ENCODE measurements at regions not wholly inside any gene's neighbourhood (a gene's known extent, or its start where the extent isn't known, plus 50 kb on each side); places are given as distances from the start of the nearest gene placed in this dataset.
"Not testable (repeated sequence)": the region's sequence is repeated elsewhere in the genome, so short reads cannot be mapped to it uniquely, and the experiment has no call there.

DNA sequence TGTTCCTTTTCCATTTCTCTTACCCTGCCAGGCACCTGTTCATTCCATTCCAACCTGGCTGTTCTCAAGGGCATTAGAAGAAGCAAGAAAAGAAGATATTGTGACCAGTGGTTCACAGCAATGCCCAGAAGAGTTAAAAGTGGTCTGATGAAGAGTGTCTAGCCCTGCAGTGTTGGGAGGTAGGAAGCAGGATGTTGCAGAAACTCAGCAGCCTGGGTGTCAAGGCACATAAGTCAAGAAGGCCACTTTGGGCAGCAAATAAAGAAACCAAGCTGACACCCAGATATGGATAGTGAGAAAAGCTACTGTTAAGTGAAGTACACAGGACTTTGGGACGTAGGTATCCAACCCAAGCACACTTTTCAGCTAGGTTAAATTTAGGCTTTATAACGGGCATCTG, 199.9 kb upstream of the SATB1 start:
- DNase-seq (ENCODE audit: low spot score) = no peak

DNA sequence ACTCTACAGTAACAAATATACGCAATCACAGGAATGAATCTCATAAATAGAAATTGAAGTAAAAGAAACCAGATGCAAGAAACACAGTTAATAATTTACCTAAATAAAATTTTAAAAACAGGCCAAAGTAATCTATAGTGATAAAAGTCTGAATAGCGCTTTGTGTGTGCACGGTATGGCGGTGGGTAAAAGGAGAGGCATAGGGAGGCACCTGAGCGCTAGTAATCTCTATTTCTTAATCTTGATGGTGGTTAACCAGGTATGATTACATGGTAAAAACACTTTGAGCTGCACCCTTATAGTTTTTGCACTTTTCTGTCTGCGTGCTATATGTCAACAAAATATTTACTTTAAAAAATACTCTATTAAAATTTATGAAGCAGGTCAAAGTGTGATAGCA, 198.1 kb upstream of the SATB1 start:
- DNase-seq (ENCODE audit: low spot score) = no peak

DNA sequence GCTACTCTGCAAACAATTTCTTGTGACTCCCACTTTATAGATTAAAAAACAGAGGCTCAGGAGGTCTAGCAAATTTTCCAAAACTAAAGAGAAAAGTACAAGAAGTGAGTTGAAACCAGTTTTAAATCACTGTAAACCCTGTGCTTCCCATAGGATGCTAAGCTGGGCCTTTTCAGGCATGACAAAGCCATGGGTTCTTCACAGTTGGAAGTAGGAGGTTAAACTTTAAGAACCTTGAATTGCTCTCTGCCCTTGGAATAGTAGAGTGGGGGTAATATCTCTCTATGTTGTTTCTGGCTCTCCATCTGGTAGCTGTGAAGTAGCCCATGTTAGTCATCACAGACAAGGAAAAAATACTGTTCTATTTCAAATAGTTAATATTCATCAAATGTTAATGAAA, 193.6 kb upstream of the SATB1 start:
- no peak for DNase-seq (ENCODE audit: low spot score)

DNA sequence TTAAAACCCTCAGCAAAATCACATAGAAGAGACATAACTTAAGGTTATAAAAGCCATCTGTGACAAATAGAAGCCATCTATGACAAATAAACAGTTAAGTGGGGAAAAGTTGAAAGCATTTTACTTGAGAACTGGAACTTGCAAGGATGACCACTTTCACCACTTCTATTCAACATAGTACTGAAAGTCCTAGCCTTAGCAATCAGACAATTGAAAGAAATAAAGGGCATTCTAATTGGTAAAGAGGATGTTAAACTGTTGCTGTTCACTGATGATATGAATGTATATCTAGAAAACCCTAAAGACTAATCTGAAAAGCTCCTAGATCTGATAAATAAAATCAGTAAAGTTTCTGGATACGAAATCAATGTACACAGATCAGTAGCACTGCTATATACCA, 186.9 kb upstream of the SATB1 start:
- no peak for DNase-seq (ENCODE audit: low spot score)

DNA sequence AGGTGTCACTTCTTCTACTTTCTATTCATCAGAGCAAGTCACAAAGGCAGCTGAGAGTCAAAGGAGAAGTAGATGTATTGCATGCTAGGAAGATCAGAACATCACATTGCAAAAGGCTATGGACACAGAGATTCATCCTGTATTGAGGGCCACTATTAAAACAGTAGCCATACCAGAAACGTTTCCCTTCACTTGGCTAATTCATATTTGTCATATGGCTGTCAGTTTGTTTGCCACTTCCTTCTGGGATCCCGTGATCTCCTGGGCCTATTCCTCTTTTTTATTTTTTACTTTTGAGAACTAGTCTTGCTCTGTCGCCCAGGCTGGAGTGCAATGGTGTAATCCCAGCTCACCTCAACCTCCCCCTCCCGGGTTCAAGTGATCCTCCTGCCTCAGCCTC, 184.0 kb upstream of the SATB1 start:
- DNase-seq (ENCODE audit: low spot score) = no peak

DNA sequence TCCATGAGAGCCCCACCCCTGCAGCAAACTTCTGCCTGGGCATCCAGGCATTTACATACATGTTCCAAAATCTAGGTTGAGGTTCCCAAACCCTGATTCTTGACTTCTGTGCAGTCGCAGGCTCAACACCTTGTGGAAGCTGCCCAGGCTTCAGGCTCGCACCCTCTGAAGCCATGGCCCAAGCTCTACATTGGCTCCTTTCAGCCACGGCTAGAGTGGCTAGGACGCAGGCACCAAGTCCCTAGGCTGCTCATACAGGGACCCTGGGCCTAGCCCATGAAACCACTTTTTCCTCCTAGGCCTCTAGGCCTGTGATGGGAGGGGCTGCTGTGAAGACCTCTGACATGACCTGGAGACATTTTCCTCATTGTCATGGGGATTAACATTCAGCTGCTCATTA, 172.8 kb upstream of the SATB1 start:
- DNase-seq (ENCODE audit: low spot score) = no peak

DNA sequence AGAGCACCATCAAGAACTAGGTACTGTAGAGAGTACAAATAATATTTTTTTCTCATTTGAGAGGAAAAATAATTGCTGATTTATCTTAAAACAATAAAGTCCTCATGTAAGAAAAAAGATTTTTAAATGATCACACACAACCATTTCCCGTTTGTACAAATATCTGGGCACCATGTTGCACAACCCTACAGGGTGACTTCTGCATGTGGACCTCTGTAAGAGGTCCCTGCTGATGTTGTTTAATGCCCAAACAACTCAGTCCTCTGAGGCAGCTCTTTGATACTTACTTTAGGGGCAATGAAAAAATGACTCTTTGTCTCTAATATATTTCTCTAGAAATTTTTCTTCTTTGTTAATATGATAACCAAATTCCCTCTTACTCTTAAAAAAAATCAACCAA, 168.1 kb upstream of the SATB1 start:
- DNase-seq (ENCODE audit: low spot score) = no peak

DNA sequence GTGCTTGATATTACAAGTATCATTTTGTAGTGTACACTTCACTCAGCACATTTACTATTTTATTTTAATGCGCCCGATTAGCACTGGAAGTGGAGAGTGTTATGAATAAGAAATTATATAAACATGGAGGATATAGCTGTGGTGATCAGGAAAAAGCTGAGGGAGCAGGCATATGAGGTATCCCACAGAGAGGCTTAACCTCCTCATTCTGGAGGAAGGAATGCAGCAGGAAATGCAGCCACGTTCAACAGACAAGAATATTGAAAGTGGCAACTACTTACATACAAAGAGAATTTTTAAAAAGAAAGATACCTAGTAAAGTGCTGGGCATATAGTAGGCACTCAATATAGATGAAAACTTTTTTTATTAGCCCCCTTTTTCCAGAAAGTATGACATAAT, 166.0 kb upstream of the SATB1 start:
- DNase-seq (ENCODE audit: low spot score) = no peak

DNA sequence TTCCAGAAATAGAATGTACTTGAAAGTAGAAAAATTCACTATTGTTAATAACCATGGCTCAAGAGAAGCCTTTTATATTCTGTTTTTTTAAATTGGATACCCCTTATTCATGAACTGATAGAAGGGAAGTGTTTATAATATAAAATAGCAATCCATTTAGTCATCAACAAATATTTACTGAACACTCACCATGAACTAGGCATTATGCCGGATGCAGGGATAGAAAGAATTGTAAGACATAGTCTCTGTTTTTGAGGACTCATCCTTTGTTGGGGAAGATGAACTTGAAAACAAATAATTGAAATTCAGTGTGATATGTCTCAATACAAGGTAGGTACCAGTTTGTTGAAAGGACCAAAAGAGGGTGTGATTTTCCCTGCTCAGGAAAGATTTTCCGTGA, 160.9 kb upstream of the SATB1 start:
- peak; percentile 37 for DNase-seq (ENCODE audit: low spot score)

DNA sequence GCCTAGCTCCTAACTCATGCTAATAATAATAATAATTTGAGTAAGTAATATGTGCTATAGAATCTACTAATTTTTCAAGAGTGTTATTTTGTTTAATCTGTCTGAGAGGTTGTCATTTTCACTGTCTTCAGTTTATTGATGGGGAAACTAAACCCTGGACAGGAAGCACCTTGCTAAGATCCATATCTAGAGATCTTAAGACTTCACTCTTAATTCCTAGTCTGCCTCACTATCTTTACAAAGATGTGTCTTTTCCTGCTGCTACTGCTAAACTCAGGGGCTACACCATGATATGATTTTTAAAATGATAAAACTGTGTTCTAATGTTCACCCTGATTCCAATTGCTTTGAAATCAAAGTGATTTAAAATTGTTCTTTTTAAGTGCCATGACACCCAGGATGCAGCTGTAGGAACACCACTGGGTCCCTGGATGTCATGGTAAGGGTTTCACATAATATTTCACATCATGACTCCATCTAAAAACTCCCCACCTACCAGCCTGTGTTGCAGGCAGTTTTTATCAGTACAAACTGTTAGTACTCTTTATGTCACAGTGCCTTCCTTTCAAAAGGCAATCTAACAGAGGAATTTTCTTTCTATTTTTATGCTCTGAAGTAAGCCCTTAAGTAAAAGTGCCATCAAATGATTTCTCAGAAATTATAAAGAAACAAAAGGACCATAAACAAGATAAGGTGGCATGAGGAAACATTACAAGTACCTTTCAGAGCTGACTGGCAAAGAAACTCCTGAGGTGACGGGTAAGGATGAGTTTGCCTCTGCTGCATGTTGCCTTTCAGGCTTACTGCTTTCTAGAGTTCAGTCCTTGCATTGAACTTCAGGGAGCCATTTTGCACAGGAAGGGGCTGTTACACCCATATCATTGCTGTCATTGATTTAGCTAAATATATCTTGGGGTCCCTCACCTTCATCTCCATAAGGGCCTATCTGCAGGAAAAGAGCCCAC, 160.1 kb upstream of the SATB1 start:
- DNase-seq (ENCODE audit: low spot score) = no peak

DNA sequence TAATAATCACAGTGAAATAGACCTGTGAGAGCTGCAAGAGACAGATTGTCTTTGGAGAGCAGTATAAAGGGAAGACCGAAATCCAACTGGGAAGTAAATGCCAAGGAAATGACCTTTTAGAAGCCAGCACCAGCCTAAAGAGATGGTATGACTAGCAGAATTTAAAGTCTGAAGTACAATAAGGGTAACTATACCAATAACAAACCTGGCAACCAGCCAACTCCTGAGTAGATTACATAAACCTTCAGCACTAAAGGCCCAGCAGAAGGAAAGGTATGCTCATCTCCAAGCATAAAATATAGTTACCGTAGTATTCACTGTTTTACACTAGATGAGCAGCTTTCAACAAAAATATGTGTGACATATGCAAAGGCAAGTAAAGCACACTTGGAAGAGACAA, 155.1 kb upstream of the SATB1 start:
- no peak for DNase-seq (ENCODE audit: low spot score)

DNA sequence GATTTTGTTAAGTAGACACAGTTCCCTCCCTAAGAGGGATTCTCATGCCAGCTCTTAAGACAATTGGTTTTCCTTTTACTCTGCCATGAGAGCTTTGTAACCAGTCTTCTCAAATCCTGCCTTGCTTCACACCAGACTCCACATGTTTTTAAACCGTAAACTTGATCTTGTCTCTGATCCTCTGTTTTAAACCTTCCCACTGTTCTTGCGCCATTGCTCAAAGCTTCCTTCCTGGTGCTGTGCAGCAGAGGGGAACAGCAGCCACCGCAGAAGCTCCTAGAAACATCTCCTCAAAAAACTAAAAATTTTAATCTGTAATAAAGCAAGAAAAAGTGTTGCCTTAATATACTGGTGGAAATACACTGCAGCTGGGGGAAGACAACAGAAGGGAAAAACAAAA, 154.5 kb upstream of the SATB1 start:
- no peak for DNase-seq (ENCODE audit: low spot score)

DNA sequence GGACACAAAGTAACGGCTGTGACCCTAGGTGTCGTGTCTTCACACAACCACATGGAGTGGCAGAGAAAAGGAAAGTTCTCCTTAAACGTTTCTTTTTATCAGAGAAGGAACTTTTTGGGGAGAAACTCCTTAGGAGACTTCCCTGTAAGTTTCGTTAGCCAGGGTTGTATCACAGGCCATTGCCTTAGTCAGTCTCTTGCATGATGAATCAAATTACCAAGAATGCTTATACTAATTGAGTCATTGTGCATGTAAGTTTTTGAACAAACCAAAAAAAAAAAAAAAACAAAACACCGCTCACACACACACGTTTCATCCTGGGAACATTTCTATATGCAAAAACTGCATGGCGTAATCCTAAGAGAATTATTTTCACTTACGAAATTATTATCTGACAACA, 150.4 kb upstream of the SATB1 start:
- DNase-seq (ENCODE audit: low spot score) = peak; percentile 19

DNA sequence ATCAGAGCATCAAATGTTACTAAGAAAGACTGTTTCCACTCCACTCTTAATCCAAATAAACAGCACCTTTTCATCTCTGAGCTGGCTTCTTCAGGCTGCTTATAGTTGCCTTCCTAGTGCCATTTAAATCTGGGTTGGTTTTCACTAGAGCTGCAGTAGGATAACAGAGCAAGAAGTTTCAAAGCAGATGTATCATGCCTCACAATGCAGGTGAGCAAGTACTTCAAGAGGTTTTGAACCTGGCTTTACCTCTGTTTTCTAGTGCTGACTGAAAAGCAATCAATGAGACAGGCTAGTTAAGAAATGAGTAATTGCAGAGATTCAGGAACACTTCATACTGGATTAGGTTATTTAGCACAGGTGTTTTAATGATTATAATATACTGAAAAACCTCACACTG, 147.7 kb upstream of the SATB1 start:
- DNase-seq (ENCODE audit: low spot score) = no peak

DNA sequence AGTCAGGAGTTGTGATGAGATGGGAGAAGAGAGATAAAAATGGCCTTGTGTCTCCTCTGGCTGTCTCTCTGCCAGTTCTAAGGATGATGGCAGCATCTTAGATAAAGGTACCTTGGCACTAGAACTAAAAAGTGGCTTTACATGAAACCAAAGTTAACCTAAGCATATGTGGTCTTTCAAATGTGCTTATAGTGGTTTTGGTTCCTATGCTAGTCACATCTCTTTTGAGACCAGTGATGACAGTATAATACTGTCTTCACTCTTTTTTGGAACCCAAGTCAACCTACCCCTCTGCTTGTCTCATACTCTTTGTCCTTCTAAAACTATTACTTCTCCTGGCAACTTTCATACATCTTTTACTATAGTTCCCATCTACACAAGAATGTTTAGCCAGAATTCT, 142.2 kb upstream of the SATB1 start:
- DNase-seq (ENCODE audit: low spot score) = no peak

DNA sequence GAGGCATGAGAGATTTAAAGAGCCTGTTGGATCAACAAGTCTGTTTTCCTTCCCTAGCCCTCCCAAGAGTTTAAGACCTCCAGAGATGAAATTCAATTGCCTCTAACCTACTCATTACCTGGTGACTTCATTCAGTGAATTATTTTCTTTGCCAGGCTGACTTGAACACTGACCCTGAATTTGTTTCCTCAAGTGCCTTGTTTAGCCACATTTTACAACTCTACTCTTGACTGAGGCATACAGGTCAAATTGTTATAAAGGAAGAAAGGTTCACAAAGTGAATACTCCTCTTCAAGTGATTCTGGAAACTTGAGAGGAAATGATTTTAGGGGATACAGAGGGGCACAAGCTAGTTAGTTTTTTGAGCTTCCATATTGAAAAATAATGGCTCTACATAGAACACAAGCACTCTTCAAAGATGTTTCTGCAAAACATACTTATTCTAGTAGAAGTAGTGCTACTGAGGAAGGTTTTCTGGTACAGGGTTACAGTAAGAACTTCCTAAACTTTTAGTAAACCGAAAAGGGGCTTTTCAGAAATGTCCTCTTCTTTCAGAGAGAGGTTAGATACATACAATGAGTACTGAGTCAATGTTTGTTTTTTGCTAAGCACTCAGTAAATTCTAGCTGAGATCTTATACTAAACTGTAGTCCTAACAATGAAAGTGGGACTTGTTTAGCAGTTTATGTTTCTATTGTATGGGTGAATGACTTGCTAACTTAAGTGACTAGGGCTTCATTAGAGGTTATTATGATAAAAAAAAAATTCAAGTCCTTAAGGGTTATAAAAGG, 137.4 kb upstream of the SATB1 start:
- no peak for DNase-seq (ENCODE audit: low spot score)

DNA sequence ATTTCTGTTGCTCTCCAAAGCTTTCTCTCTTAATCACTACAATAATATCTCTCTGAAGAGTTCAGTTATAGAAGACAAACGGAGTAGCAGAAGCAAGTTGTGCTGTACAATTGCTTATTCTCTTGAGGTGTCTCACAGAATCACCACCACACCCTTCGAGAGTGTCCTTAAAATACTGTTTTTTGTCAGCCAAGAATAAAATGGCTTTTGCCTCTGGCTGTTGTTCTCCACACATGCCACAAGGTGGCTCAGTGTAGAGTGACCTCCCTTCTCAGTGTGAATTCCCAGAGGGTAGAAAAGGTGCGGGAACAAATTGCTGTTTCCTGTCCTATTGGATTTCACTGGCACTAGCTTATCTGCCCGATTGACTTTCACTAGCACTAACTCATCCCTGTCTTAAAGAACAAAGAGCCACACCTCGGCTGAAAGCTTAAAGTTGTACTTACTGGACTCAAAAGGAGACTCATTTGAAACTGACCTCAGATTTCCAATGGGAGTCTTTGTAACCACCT, 134.2 kb upstream of the SATB1 start:
- DNase-seq (ENCODE audit: low spot score) = peak; percentile 58

DNA sequence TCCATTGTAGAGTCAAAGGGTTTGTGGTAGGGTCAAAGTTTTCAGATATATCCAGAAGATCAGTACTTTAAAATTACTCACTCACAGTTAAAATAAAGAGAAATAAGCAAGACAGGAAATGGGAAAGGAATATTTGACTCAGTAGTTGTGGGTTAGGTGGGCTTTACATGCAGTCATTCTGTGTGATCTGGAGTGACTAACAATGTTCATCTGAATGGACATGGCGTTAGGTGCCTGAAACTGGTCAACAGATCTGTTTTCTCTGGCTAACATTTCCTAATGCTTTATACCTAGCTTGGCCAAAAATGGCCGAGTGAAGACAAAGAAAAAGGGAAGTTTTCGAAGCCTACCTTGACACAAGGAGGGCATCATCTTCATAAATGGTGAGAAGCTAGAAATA, 133.4 kb upstream of the SATB1 start:
- no peak for DNase-seq (ENCODE audit: low spot score)

DNA sequence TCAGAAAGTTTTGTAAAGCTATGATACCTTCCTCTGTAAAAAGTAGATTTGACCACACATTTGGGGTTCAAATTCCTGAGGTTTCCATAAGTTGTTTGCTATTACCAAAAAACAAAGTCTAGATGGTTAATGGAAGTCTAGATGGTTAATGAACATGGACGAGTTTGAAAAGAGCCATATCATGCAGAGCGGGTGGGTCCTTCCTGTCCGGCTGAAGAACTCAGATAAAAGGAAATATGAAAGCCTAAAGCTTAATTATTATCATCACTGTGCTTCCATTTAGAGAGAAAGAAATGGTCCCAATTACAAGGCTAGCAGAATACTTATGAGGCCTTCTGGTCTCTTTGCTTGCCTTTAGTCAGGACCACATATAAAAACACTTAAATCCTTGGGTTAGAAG, 132.1 kb upstream of the SATB1 start:
- DNase-seq (ENCODE audit: low spot score) = no peak

DNA sequence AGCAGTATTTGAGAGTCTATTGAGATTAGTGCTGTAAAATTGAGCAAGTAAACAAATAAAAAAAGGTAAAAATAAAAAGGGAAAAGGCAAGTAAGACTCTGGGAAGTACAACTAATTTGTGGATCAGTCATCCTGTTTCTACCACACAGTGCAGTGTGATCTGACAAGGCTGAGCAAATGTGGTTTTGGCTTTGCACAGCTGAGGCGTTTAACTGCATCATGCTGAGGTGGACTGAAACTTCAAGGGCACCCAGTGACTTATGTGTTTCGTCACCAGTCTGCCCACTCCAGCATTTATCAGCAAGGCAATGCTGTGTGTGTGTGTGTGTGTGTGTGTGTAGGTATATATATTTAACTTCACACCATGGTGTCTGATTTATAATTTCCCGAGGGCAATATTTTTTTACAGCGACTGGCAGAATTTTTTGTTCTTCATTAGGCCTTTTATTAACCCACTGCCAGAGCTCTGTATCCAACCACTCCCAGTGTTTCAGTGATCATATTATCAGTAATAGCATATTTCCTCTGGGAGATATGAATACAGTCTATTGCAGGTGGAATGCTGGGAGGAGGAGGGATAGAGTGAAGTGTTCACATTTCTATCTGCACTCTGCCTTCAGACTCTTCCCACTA, 131.5 kb upstream of the SATB1 start:
- peak; percentile 72 for DNase-seq (ENCODE audit: low spot score)

DNA sequence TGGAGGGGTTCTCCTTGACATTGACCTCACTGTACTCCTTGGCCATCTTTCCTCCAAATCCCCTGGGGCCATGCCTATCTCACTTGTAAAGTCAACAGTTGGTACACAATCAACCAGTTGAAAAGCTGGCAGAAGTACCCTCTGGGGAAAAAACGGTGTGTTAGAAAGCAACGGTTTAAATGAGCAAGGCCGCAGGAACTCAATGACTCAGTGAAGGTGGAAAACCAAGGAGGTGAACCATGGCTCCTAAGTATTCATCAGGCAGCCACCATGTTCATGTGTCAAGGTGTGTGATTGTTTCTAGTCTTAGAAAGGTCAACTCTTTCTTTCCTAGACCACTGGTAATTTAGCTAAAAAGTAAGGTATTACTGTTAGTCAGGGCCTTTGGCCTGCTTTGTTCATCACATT, 130.9 kb upstream of the SATB1 start:
- DNase-seq (ENCODE audit: low spot score) = no peak

DNA sequence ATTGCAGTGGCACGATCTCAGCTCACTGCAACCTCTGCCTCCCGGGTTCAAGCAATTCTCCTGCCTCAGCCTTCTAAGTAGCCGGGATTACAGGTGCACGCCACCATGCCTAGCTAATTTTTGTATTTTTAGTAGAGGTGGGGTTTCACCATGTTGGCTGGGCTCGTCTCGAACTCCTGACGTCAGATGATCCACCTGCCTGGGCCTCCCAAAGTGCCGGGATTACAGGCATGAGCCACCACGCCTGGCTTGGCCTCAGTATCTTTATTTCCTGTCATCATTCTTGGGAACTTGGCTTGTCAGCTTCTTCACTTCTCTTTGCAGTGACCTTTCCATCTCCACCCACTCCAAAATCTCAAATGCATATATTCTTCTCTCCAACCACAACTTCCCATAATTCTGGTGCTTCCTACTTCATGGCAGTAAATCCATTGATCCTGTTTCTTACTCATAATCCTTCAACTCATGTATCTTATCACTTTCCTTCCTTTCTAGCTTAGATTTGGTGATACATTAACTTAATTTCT, 127.5 kb upstream of the SATB1 start:
- DNase-seq (ENCODE audit: low spot score) = not testable (repeated sequence)

Data from A172 (cell line).